Adrenal gland (tissue), 9 donors: ENCODE measurements at regions not wholly inside any gene's neighbourhood (a gene's known extent, or its start where the extent isn't known, plus 50 kb on each side); places are given as distances from the start of the nearest gene placed in this dataset.

Experiments used
- DNase-seq, 7 donors: peaks; one replicate each; pipeline ENCODE4 v3.0.0-alpha.2; 2019 to 2020
- H3K27ac ChIP-seq, 5 donors: fragments of 200-600 bp; sonication (generic) in 4 of 5; 1 replicate in 3 of 5; 2 replicates in 2 of 5; pipeline versions ENCODE4 v1.5.1 to v1.8.0; 2016 to 2020; ENCODE audit warnings: mild to moderate bottlenecking in 1 of 5
- H3K27me3 ChIP-seq: fragments of 200-600 bp; 2 replicates; pipeline ENCODE4 v1.8.0; 2021
- H3K36me3 ChIP-seq, 2 donors: fragments of 200-600 bp; replicated peaks in 1 of 2; 1 replicate in 1 of 2; 2 replicates in 1 of 2; pipeline versions ENCODE4 v1.5.1 to v1.8.0; 2018 to 2022
- H3K4me1 ChIP-seq, 2 donors: fragments of 200-600 bp; replicated peaks in 1 of 2; 1 replicate in 1 of 2; 2 replicates in 1 of 2; pipeline versions ENCODE4 v1.5.1 to v1.8.0; 2018 to 2021
- H3K4me3 ChIP-seq, 4 donors: fragments of 200-600 bp; sonication (generic) in 3 of 4; one replicate each; pipeline ENCODE4 v1.5.1; 2016 to 2018
- H3K9me3 ChIP-seq, 3 donors: fragments of 200-600 bp; sonication (generic) in 1 of 3; replicated peaks in 1 of 3; 1 replicate in 2 of 3; 2 replicates in 1 of 3; pipeline versions ENCODE4 v1.5.1 to v1.8.0; 2016 to 2021
- CTCF ChIP-seq, 6 experiments: fragments of 450-650 bp in 4 of 6; fragments of 200-600 bp in 2 of 6; sonication (generic) in 1 of 6; IDR thresholded peaks; 1 replicate in 5 of 6; 2 replicates in 1 of 6; pipeline versions ENCODE4 v1.5.1 to v1.8.0; 2016 to 2021; ENCODE audit warnings: antibody characterized with exemption in 6 of 6, mild to moderate bottlenecking in 2 of 6, moderate library complexity in 1 of 6
- POLR2A ChIP-seq, 2 donors: fragments of 450-650 bp; IDR thresholded peaks; one replicate each; pipeline ENCODE4 v1.6.1; 2017; ENCODE audit warnings: antibody characterized with exemption in 2 of 2, mild to moderate bottlenecking in 2 of 2, moderate library complexity in 1 of 2
- WGBS, 4 donors: extraction: QIAGEN DNeasy Blood & Tissue Kit in 2 of 4; methylation state at CpG; one replicate each; pipeline versions ENCODE4 v1.1.5 to v1.1.7; 2013 to 2017; 5-methylcytosine and 5-hydroxymethylcytosine counted together
- intact Hi-C, 2 donors: fragments of 100-400 bp; cut with DNase I; formaldehyde crosslinking; loops; one replicate each; pipeline versions ENCODE4 v1.14.1 to v1.15.0; 2022 to 2023
- donor health status: healthy with polysubstance abuse.
- donor health status: Bipolar disorder and iron deficiency.
- donor health status: DM: yes; HTN: yes; CAD: no.
- donor health status: DM: no; HTN: no; CAD: no.
- donor health status: DM: no; HTN: no; CAD: no.

GRCh38 chr18:50451100-50451842, 76.4 kb downstream of the SKA1 start:
- WGBS, 4 donors = 80 to 88% (median 84%) methylated on average over 7 of the region's 7 CpGs
- Histone ChIP-seq H3K4me3 (no peak overlapping the region), H3K27me3 (no peaks in the 10 kb centered on the region), H3K36me3 (no peaks in the 10 kb centered on the region), H3K27ac (no peak overlapping the region), H3K4me1 (no peaks in the 10 kb centered on the region), H3K9me3 (no peaks in the 10 kb centered on the region)
- no peak for DNase-seq
- intact Hi-C loops = no loop called here
- TF ChIP-seq CTCF (IDR thresholded peaks at IDR 0.05) = no peak
- no peak for TF ChIP-seq POLR2A (IDR thresholded peaks at IDR 0.05)

- H3K36me3 ChIP-seq = no peaks in the 10 kb centered on the region
- H3K27ac ChIP-seq = no peak overlapping the region
- TF ChIP-seq CTCF (IDR thresholded peaks at IDR 0.05) (no peak), POLR2A (IDR thresholded peaks at IDR 0.05) (no peak)
- no peaks in the 10 kb centered on the region for H3K4me1 ChIP-seq
- no peak overlapping the region for H3K4me3 ChIP-seq
- H3K27me3 ChIP-seq = no peaks in the 10 kb centered on the region
- no peaks in the 10 kb centered on the region for H3K9me3 ChIP-seq
- intact Hi-C loops = no loop called here
- no peak for DNase-seq
- 81 to 90% (median 86%) methylated on average over 1 of the region's 1 CpG for WGBS, 4 donors
These were observed 78.3 kb downstream of the SKA1 start for GRCh38 chr18:50453014-50453680.

GRCh38 chr18:50453732-50454131, 78.9 kb downstream of the SKA1 start:
- TF ChIP-seq CTCF (IDR thresholded peaks at IDR 0.05) = no peak
- TF ChIP-seq POLR2A (IDR thresholded peaks at IDR 0.05) = no peak
- Histone ChIP-seq H3K27me3 (no peaks in the 10 kb centered on the region), H3K4me1 (no peaks in the 10 kb centered on the region), H3K36me3 (no peaks in the 10 kb centered on the region), H3K4me3 (no peak overlapping the region), H3K27ac (no peak overlapping the region), H3K9me3 (no peaks in the 10 kb centered on the region)
- intact Hi-C loops = no loop called here
- DNase-seq = no peak
- WGBS, 4 donors = 90 to 100% (median 94%) methylated on average over 4 of the region's 4 CpGs

- Histone ChIP-seq H3K4me3 (no peak overlapping the region), H3K9me3 (no peaks in the 10 kb centered on the region), H3K36me3 (no peaks in the 10 kb centered on the region), H3K27ac (no peak overlapping the region), H3K4me1 (no peaks in the 10 kb centered on the region), H3K27me3 (no peaks in the 10 kb centered on the region)
- 85 to 91% (median 90%) methylated on average over 10 of the region's 10 CpGs for WGBS, 4 donors
- TF ChIP-seq POLR2A (IDR thresholded peaks at IDR 0.05) = no peak
- TF ChIP-seq CTCF (IDR thresholded peaks at IDR 0.05) = no peak
- DNase-seq = no peak
- intact Hi-C loops = no loop called here
These were observed 79.6 kb downstream of the SKA1 start for GRCh38 chr18:50454387-50454988.
